Fibroblast of the aortic adventitia (primary cell): ENCODE measurements at regions not wholly inside any gene's neighbourhood (a gene's known extent, or its start where the extent isn't known, plus 50 kb on each side); places are given as distances from the start of the nearest gene placed in this dataset.

Experiments
- DNase-seq: peaks from one replicate; pipeline ENCODE4 v3.0.0-alpha.2; 2010; ENCODE audit warnings: low read depth
- H3K4me3 ChIP-seq: 2 replicates; pipeline ENCODE4 v1.5.1; 2011; ENCODE audit warnings: low read depth, mild to moderate bottlenecking, control low read depth, low read length, moderate library complexity
- CTCF ChIP-seq: IDR thresholded peaks from 2 replicates; pipeline ENCODE4 v1.5.1; 2011; ENCODE audit warnings: mild to moderate bottlenecking, low read length, control low read depth, inconsistent platforms; ENCODE audit not compliant: insufficient read depth

- peak; percentile 22 for DNase-seq
- TF ChIP-seq CTCF = no peak
- peak overlapping the region; percentile 49 for H3K4me3 ChIP-seq
These were observed 312.5 kb upstream of the ANXA10 start for GRCh38 chr4:167779864-167780263.

- H3K4me3 ChIP-seq = no peak overlapping the region
- no peak for TF ChIP-seq CTCF
- no peak for DNase-seq
These were observed 307.5 kb upstream of the ANXA10 start for GRCh38 chr4:167784826-167785225.

- no peak overlapping the region for H3K4me3 ChIP-seq
- no peak for DNase-seq
- no peak for TF ChIP-seq CTCF
These were observed 306.8 kb upstream of the ANXA10 start for GRCh38 chr4:167785523-167785922.

GRCh38 chr4:167786504-167786903, 305.8 kb upstream of the ANXA10 start:
- no peak for TF ChIP-seq CTCF
- no peak overlapping the region for H3K4me3 ChIP-seq
- no peak for DNase-seq

GRCh38 chr4:167787231-167787630, 305.1 kb upstream of the ANXA10 start:
- no peak for DNase-seq
- no peak overlapping the region for H3K4me3 ChIP-seq
- TF ChIP-seq CTCF = no peak

- no peak for TF ChIP-seq CTCF
- no peak for DNase-seq
- no peak overlapping the region for H3K4me3 ChIP-seq
These were observed 289.7 kb upstream of the ANXA10 start for GRCh38 chr4:167802463-167803212.

GRCh38 chr4:167811958-167812357, 280.4 kb upstream of the ANXA10 start:
- no peak overlapping the region for H3K4me3 ChIP-seq
- TF ChIP-seq CTCF = no peak
- DNase-seq = no peak
